ENCODE measurements at regions not wholly inside any gene's neighbourhood (a gene's known extent, or its start where the extent isn't known, plus 50 kb on each side); places are given as distances from the start of the nearest gene placed in this dataset.

- H3K9me3 Mint-ChIP-seq, result no peaks in the 10 kb centered on the region
- H3K9me3 ChIP-seq (ENCODE audit: control insufficient read depth, insufficient read depth, low read length), result no peaks in the 10 kb centered on the region
- WGBS (ENCODE audit: insufficient coverage), result 68% methylated on average over 3 of the region's 4 CpGs
- no peak for DNase-seq
- H3K27me3 ChIP-seq (ENCODE audit: control insufficient read depth, insufficient read depth, low read length), result no peaks in the 10 kb centered on the region
- intact Hi-C loops (cut with micrococcal nuclease), result no loop called here
- H3K4me3 Mint-ChIP-seq, result no peak overlapping the region
- no peak overlapping the region for H3K27ac Mint-ChIP-seq
- no peak overlapping the region for H3K27ac ChIP-seq (ENCODE audit: low read length)
- H3K27me3 Mint-ChIP-seq (ENCODE audit: low read depth in 2 of 2), result peaks cover 5 to 16% of the 10 kb centered on the region in 2 donors
- no peak overlapping the region for H3K4me3 ChIP-seq (ENCODE audit: low read length)
- H3K4me1 ChIP-seq (ENCODE audit: control insufficient read depth, insufficient read depth, low read length), result peaks cover under 1% of the 10 kb centered on the region
- TF ChIP-seq CTCF (IDR thresholded peaks at IDR 0.05), result no peak
- H3K36me3 Mint-ChIP-seq, result no peaks in the 10 kb centered on the region
- H3K36me3 ChIP-seq (ENCODE audit: control insufficient read depth, insufficient read depth, low read length), result no peaks in the 10 kb centered on the region
- H3K4me1 Mint-ChIP-seq, result no peaks in the 10 kb centered on the region
- no peak for ATAC-seq
Observed at GRCh38 chr3:159844801-159845261, 143.8 kb upstream of the IL12A start.

GRCh38 chr3:159845737-159846136 is 142.9 kb upstream of the IL12A start:
- TF ChIP-seq CTCF (IDR thresholded peaks at IDR 0.05), result no peak
- Mint-ChIP-seq H3K27ac (no peak overlapping the region), H3K4me3 (no peak overlapping the region), H3K9me3 (no peaks in the 10 kb centered on the region), H3K27me3 (ENCODE audit: low read depth in 2 of 2) (peaks cover 5 to 8% of the 10 kb centered on the region in 2 donors), H3K4me1 (no peaks in the 10 kb centered on the region), H3K36me3 (no peaks in the 10 kb centered on the region)
- no peak for DNase-seq
- Histone ChIP-seq H3K36me3 (ENCODE audit: control insufficient read depth, insufficient read depth, low read length) (no peaks in the 10 kb centered on the region), H3K4me3 (ENCODE audit: low read length) (no peak overlapping the region), H3K9me3 (ENCODE audit: control insufficient read depth, insufficient read depth, low read length) (no peaks in the 10 kb centered on the region), H3K27ac (ENCODE audit: low read length) (no peak overlapping the region), H3K4me1 (ENCODE audit: control insufficient read depth, insufficient read depth, low read length) (no peaks in the 10 kb centered on the region), H3K27me3 (ENCODE audit: control insufficient read depth, insufficient read depth, low read length) (no peaks in the 10 kb centered on the region)
- no peak for ATAC-seq
- intact Hi-C loops (cut with micrococcal nuclease), result no loop called here
- WGBS (ENCODE audit: insufficient coverage), result 97% methylated on average over 3 of the region's 3 CpGs

- intact Hi-C loops (cut with micrococcal nuclease), result no loop called here
- peaks cover 3 to 5% of the 10 kb centered on the region in 2 donors for H3K27me3 Mint-ChIP-seq (ENCODE audit: low read depth in 2 of 2)
- H3K36me3 Mint-ChIP-seq, result no peaks in the 10 kb centered on the region
- no peak overlapping the region for H3K27ac Mint-ChIP-seq
- no peaks in the 10 kb centered on the region for H3K9me3 Mint-ChIP-seq
- no peak for ATAC-seq
- Histone ChIP-seq H3K27ac (ENCODE audit: low read length) (no peak overlapping the region), H3K27me3 (ENCODE audit: control insufficient read depth, insufficient read depth, low read length) (no peaks in the 10 kb centered on the region), H3K36me3 (ENCODE audit: control insufficient read depth, insufficient read depth, low read length) (no peaks in the 10 kb centered on the region), H3K4me1 (ENCODE audit: control insufficient read depth, insufficient read depth, low read length) (no peaks in the 10 kb centered on the region), H3K9me3 (ENCODE audit: control insufficient read depth, insufficient read depth, low read length) (no peaks in the 10 kb centered on the region), H3K4me3 (ENCODE audit: low read length) (no peak overlapping the region)
- no peak for DNase-seq
- no peaks in the 10 kb centered on the region for H3K4me1 Mint-ChIP-seq
- no peak overlapping the region for H3K4me3 Mint-ChIP-seq
- TF ChIP-seq CTCF (IDR thresholded peaks at IDR 0.05), result no peak
- 71% methylated on average over 1 of the region's 1 CpG for WGBS (ENCODE audit: insufficient coverage)
Observed at GRCh38 chr3:159846255-159846654, 142.4 kb upstream of the IL12A start.

- DNase-seq (no peak), ATAC-seq (no peak)
- H3K4me3 ChIP-seq (ENCODE audit: low read length), result no peak overlapping the region
- H3K36me3 ChIP-seq (ENCODE audit: control insufficient read depth, insufficient read depth, low read length), result no peaks in the 10 kb centered on the region
- intact Hi-C loops (cut with micrococcal nuclease), result no loop called here
- Mint-ChIP-seq H3K27me3 (ENCODE audit: low read depth in 2 of 2) (peaks cover 0 to 5% of the 10 kb centered on the region in 2 donors), H3K4me1 (no peaks in the 10 kb centered on the region), H3K4me3 (no peak overlapping the region), H3K27ac (no peak overlapping the region), H3K9me3 (no peaks in the 10 kb centered on the region), H3K36me3 (no peaks in the 10 kb centered on the region)
- H3K27ac ChIP-seq (ENCODE audit: low read length), result no peak overlapping the region
- H3K27me3 ChIP-seq (ENCODE audit: control insufficient read depth, insufficient read depth, low read length), result no peaks in the 10 kb centered on the region
- TF ChIP-seq CTCF (IDR thresholded peaks at IDR 0.05), result no peak
- 75% methylated on average over 2 of the region's 3 CpGs for WGBS (ENCODE audit: insufficient coverage)
- no peaks in the 10 kb centered on the region for H3K9me3 ChIP-seq (ENCODE audit: control insufficient read depth, insufficient read depth, low read length)
- peaks cover 5% of the 10 kb centered on the region for H3K4me1 ChIP-seq (ENCODE audit: control insufficient read depth, insufficient read depth, low read length)
Observed at GRCh38 chr3:159848348-159849118, 140.1 kb upstream of the IL12A start.

All from natural killer cell (primary cell).